ENCODE measurements at regions not wholly inside any gene's neighbourhood (a gene's known extent, or its start where the extent isn't known, plus 50 kb on each side); places are given as distances from the start of the nearest gene placed in this dataset.

- no peak for DNase-seq (ENCODE audit: low read depth)
These were observed 177.5 kb upstream of the CDH8 start for GRCh38 chr16:62213763-62214162.

- DNase-seq (ENCODE audit: low read depth) = no peak
These were observed 172.7 kb upstream of the CDH8 start for GRCh38 chr16:62208934-62209333.

GRCh38 chr16:62205459-62205858 lies 169.2 kb upstream of the CDH8 start:
- no peak for DNase-seq (ENCODE audit: low read depth)

GRCh38 chr16:62201911-62202310 lies 165.7 kb upstream of the CDH8 start:
- DNase-seq (ENCODE audit: low read depth) = no peak

- no peak for DNase-seq (ENCODE audit: low read depth)
These were observed 158.6 kb upstream of the CDH8 start for GRCh38 chr16:62194828-62195227.

GRCh38 chr16:62190426-62190825 lies 154.2 kb upstream of the CDH8 start:
- no peak for DNase-seq (ENCODE audit: low read depth)

- no peak for DNase-seq (ENCODE audit: low read depth)
These were observed 141.3 kb upstream of the CDH8 start for GRCh38 chr16:62177351-62178203.

GRCh38 chr16:62170642-62171041 lies 134.4 kb upstream of the CDH8 start:
- no peak for DNase-seq (ENCODE audit: low read depth)

- no peak for DNase-seq (ENCODE audit: low read depth)
These were observed 131.3 kb upstream of the CDH8 start for GRCh38 chr16:62167551-62167950.

GRCh38 chr16:62157544-62157943 lies 121.3 kb upstream of the CDH8 start:
- no peak for DNase-seq (ENCODE audit: low read depth)

- no peak for DNase-seq (ENCODE audit: low read depth)
These were observed 120.7 kb upstream of the CDH8 start for GRCh38 chr16:62156971-62157370.

GRCh38 chr16:62149631-62150030 lies 113.4 kb upstream of the CDH8 start:
- DNase-seq (ENCODE audit: low read depth) = no peak

GRCh38 chr16:62137996-62138395 lies 101.8 kb upstream of the CDH8 start:
- no peak for DNase-seq (ENCODE audit: low read depth)

- DNase-seq (ENCODE audit: low read depth) = no peak
These were observed 99.7 kb upstream of the CDH8 start for GRCh38 chr16:62135911-62136310.

GRCh38 chr16:62135446-62135845 lies 99.2 kb upstream of the CDH8 start:
- DNase-seq (ENCODE audit: low read depth) = no peak

- no peak for DNase-seq (ENCODE audit: low read depth)
These were observed 93.9 kb upstream of the CDH8 start for GRCh38 chr16:62130101-62130500.

GRCh38 chr16:62105244-62105643 lies 69.0 kb upstream of the CDH8 start:
- no peak for DNase-seq (ENCODE audit: low read depth)

GRCh38 chr16:62102588-62102987 lies 66.3 kb upstream of the CDH8 start:
- no peak for DNase-seq (ENCODE audit: low read depth)

GRCh38 chr16:62100651-62101050 lies 64.4 kb upstream of the CDH8 start:
- DNase-seq (ENCODE audit: low read depth) = no peak

GRCh38 chr16:62089715-62090114 lies 53.5 kb upstream of the CDH8 start:
- no peak for DNase-seq (ENCODE audit: low read depth)

- no peak for DNase-seq (ENCODE audit: low read depth)
These were observed 52.6 kb upstream of the CDH8 start for GRCh38 chr16:62088731-62089410.

All from GM04503 (cell line).